HG03025 (cell line): ENCODE measurements at regions not wholly inside any gene's neighbourhood (a gene's known extent, or its start where the extent isn't known, plus 50 kb on each side); places are given as distances from the start of the nearest gene placed in this dataset.

Source experiments
- ATAC-seq: cut with Tn5 transposase; IDR thresholded peaks from one replicate; pipeline ENCODE4 v1.9.1; 2021; ENCODE audit warnings: mild to moderate bottlenecking, moderate library complexity; ENCODE audit not compliant: unreplicated experiment, low FRiP score

GRCh38 chrX:40459571-40460158 lies 121.1 kb upstream of the ATP6AP2 start:
- ATAC-seq, result no peak

- ATAC-seq, result no peak
Measured at GRCh38 chrX:40457406-40457805, 123.4 kb upstream of the ATP6AP2 start.

- no peak for ATAC-seq
Measured at GRCh38 chrX:40452031-40452430, 128.7 kb upstream of the ATP6AP2 start.

DNA sequence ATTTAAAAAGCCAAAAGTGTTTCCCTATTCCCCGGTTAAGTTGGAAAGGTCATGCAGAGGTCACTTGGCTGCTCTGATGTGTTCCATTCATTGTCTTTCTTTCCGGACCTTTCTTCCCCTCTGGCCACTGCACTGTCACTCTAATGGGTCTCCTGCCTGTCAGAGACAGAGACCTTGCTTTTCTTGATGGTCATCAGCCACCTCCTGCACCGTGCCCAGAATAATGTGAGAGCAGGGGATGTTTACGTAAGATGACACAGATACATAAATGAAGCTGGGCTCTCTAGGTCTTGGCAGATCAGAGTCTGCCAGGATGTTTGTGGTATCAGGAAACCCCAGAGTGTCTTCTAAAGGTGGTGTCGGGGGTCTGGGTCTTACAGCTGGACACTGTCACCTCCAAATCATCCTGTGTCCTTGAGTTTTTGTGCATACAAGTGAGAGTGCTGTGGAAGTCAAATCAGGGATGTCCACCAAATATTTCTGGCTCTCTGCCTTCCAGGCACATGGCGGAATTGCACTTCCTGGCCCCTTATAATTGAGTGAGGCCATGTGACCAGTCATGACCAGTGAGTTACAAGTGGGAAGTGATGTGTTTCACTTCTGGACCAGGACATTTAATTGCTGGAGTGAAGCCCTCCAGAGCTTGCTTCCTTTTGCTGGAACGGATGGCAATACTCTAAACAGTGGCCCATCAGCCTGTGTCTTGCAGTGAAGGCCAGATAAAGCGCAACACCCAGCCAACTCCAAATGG lies 130.6 kb upstream of the ATP6AP2 start:
- no peak for ATAC-seq

- ATAC-seq, result no peak
Measured at GRCh38 chrX:40449396-40449795, 131.4 kb upstream of the ATP6AP2 start.

DNA sequence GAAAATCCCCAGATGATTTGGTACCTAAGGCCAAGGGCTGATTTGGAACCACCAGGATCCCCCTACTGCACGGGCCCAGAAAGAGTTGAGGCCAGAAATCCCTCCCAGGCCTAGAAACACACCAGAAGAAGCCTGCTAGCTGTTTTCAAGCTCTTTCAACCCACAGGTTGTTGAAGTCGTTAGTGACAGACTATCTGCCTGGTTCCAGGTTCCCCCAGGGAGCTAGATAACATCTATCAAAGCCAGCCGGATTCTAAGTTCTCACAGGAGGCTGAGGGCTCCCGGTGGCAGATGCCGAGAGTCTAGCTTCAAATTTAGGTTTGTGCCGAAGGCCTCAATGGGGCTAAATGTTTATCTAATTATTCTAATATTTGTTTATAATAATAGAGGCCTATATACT lies 132.0 kb upstream of the ATP6AP2 start:
- no peak for ATAC-seq

DNA sequence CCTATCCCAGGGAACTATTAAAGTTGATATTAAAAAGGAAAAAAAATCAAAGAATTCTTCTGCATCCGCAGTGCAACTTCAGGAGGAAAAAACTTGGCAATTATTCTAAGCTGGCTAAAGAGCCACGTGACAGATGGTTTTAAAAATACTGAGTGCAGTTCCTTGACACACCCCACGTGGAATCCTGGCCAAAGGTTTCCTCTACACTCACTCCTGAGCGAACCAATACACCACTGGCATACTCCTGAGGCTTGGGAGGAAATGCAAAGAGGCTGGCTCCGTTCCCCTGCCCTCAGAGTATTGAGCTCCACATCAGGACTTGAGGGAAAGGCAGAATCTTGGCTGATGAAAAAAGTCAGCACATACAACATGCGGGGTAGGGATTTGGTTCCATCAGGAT lies 133.8 kb upstream of the ATP6AP2 start:
- ATAC-seq, result no peak

- ATAC-seq, result no peak
Measured at GRCh38 chrX:40445691-40446090, 135.1 kb upstream of the ATP6AP2 start.

DNA sequence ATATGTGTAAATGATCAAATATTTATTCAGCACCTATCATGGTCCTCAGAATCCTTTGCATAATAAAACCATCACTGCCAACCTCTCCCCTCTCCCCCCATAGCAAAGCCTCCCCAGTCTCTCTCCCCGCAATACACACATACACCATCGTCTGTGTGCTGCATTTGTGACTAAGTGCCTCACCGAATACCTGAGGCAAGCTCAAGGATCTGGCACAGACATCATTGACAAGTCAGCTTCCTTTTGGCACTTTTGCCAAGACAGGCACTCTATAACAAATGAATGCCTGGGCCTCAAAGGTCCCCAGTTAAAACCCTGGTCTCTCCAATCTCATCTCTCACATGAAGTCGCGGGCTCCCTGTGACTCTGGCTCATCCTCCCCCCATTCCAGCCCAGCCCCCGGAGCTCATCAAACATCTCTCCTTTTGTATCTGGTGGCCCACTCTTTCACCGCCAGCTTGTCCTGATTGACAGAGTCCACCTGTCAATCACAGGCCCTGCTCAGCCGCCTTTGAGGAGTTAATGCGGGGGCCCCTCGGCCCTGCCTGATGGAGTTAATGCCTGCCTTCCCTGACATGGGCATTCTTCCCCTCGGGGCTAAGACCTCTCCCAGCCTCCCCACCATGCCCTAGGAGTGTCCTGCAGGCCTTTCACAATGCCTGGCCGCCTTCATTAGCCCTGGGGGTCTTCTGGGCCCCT lies 135.8 kb upstream of the ATP6AP2 start:
- no peak for ATAC-seq

DNA sequence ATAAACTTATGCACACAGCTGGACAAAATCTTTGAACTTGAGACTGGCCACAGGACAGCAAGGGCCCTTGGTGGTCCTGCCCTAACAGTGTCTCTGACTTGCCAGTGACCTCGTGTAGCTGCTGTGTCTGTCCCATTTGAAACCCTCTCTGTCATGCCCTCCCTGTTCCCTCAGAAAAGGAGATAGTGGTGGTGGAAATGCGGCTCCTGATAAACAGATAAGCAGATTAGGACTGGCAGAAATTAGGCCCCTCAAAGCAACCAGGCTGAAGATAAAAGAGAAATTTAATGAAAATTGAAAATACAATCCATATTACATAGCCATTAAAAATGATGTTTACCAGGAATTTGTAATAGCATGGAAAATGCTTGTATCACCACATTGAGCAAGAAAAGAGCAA lies 136.6 kb upstream of the ATP6AP2 start:
- ATAC-seq, result no peak

DNA sequence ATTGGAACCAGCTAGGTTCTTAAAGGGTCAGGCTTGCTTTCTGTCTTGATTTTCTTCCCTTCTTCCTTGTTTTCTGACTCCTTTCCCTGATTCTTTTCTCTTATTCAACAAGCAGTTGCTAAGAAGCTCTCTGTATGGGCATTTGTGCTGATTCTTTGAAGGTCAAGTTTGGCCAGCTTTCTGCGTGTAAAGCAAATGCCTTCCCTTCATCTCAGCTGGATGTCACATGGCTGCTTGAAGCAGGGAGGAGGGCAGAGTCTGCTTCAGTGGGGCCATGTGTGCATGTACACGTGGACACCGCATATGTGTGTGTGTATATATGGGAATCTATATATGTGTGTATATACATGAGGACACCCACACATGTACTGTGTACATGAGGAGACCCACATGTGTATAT lies 139.9 kb upstream of the ATP6AP2 start:
- no peak for ATAC-seq

DNA sequence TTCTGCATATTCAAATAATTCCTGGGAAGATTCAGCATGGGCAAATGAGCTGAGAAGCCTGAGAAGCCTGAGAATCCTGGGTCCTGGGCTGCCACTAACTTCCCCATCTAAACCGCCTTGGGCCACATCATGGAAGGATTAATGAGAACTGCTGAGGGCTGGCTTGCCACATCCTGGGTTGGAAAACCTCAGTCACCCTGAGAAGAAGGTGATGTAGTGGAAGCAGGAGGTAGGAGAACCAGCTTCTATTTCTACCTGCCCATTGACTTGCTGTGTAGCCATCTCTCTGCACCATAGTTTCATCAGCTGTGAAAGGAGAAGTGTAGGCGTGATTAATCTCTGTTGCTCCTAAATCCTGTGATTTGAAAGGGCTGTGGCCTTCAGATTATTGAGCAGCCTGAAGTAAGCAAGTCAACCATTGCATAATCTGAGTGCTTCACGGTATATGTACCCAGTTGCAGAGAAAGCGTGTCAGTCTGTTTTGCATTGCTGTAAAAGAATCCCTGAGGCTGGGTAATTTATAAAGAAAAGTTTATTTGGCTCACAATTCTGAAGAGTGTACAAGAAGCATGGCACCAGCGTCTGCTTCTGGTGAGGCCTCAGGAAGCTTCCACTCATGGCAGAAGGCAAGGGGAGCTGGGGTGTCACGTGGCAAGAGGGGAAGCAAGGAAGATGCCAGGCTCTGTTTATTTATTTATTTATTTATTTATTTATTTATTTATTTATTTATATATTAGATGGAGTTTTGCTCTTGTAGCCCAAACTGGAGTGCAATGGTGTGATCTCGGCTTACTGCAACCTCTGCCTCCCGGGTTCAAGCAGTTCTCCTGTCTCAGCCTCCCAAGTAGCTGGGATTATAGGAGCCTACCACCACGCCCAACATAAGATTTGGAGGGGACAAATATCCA lies 140.9 kb upstream of the ATP6AP2 start:
- ATAC-seq, result no peak

DNA sequence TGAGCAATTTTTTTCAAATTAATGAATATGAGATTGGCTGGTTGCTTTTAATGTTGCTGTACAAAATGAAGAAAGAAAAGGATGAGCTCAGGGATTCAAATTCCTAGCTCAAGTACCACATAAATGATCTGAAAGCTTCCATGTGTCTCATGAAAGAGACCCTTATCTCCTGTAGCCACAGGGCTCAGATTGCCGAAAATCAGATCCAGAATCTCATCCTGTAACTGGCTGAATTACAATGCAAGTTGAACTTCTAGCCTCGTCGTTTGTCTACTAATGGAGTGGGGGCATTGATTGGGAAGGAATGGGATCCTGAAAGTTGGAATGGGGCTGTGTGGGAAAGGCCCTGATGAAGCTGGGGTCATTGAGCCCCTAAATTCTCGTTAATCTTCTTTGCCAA lies 143.4 kb upstream of the ATP6AP2 start:
- ATAC-seq, result no peak

- ATAC-seq, result no peak
Measured at GRCh38 chrX:40434947-40435346, 145.8 kb upstream of the ATP6AP2 start.

DNA sequence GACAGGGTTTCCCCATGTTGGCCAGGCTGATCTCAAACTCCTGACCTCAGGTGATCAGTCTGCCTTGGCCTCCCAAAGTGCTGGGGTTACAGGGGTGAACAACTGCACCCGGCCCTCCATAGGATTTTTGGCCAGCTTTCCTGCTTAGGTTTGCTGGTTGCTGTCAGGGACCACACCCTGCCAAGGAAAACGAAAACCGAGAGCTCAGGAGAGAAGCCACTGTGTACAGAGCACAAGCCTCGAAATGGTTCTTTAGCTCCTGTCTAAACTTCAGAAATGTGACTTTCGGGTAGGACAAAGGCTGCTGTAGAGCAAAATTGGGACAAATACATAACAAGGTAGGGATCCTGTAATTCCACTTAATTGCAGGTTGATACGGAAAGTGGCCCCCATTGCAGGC lies 146.3 kb upstream of the ATP6AP2 start:
- no peak for ATAC-seq

GRCh38 chrX:40433160-40433559 lies 147.6 kb upstream of the ATP6AP2 start:
- no peak for ATAC-seq

- no peak for ATAC-seq
Measured at GRCh38 chrX:40424259-40424658, 156.5 kb upstream of the ATP6AP2 start.

DNA sequence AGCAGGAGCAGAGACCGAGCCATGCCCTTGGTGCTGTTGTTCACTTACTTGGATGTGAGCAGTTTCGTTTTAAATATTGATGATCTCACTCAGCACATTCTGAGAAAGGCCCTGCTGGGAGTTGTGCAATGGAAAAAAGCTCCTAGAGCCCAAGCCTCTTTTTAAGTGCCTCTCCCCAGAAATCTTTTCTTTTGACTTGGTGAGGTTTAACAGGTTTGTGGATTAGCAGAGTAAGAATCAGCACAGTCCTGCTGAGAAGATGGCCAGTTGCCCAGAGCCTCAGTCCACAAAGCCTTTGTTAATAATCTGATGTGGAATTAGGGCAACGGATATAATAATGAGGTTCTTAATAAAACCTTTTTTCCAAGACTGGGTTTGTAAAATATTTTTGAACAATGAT lies 157.5 kb upstream of the ATP6AP2 start:
- ATAC-seq, result no peak

DNA sequence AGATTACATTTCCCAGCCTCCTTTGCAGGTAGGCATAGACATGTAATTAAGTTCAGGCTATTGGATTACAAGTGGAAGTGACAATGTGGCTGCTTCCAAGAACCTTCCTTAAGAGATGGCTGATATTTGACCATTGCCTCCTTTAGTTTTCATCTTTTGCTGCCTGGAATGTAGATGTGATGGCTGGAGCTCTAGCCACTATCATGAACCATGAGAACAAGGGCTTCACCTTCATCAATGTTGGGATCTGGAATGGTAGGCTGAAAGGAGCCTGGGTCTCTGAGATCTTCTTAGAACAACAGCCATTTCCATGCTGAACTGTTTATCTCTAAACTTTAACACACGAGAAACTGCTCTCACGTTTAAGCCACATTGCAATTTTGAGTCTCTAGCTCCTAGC lies 158.7 kb upstream of the ATP6AP2 start:
- no peak for ATAC-seq

DNA sequence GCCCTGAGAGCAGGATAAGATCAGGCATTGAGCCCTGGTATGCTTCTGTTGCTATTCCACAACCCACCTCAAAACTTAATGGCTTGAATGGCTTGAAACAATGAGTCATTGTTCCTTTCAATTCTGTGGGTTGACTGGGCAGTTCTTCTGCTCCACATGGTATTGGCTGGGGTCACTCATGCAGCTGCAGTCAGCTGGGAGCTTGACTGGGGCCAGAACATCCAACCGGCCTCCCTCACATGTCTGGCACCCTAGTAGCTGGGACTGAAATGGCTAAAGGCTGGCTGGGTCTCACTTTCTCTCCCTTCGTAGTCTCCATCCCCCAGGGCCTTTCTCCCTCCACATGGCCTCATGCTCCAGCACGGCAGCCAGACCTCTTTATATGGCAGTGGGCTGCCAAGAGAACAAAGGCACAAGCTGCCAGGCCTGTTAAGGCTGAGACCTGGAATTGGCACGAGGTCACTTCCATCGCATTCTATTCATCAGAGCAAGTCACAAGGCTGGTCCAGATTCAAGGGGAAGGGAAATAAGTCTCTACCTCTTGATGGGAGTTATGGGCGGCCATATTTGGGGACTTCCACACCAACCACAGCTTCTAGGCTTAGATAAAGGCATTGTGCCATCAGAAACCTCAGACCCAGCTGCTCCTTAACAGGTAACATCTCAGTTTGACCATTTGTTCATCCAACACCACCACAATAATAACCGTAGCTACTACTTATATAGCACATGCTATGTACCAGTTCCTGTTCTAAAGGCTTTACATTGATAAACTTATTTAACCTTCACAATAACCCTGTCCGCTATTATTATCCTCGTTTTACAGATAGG lies 159.7 kb upstream of the ATP6AP2 start:
- ATAC-seq, result no peak
